ENCODE measurements at regions not wholly inside any gene's neighbourhood (a gene's known extent, or its start where the extent isn't known, plus 50 kb on each side); places are given as distances from the start of the nearest gene placed in this dataset.

DNA sequence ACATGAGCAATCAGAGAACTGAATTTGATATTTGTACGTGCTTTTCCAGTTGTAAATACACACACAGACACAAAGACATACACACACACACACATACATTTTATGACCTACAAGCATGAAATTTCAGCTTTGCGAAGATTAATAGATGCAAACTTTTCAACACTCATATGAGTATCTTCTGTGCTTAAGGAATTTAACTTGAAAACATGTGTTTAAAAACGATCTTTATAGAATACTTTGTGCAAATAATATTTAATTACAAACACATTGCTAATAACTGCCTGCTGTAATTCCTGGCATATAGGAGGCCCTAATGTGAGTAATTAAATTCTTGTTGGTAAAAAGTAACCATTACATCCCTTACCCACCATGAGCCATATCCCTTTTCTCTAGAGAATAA, 107.7 kb upstream of the PLSCR5 start:
- ChIA-PET POLR2A (no interaction called here), CTCF (no interaction called here)
- in situ Hi-C loops (cut with HindIII; ENCODE audit: low pct_unique_long_range_greater_than_20kb, low sequenced_read_pairs) (no loop called here), intact Hi-C loops (cut with micrococcal nuclease; ENCODE audit: unreplicated experiment) (no loop called here)
- TF ChIP-seq, protein P1, sequence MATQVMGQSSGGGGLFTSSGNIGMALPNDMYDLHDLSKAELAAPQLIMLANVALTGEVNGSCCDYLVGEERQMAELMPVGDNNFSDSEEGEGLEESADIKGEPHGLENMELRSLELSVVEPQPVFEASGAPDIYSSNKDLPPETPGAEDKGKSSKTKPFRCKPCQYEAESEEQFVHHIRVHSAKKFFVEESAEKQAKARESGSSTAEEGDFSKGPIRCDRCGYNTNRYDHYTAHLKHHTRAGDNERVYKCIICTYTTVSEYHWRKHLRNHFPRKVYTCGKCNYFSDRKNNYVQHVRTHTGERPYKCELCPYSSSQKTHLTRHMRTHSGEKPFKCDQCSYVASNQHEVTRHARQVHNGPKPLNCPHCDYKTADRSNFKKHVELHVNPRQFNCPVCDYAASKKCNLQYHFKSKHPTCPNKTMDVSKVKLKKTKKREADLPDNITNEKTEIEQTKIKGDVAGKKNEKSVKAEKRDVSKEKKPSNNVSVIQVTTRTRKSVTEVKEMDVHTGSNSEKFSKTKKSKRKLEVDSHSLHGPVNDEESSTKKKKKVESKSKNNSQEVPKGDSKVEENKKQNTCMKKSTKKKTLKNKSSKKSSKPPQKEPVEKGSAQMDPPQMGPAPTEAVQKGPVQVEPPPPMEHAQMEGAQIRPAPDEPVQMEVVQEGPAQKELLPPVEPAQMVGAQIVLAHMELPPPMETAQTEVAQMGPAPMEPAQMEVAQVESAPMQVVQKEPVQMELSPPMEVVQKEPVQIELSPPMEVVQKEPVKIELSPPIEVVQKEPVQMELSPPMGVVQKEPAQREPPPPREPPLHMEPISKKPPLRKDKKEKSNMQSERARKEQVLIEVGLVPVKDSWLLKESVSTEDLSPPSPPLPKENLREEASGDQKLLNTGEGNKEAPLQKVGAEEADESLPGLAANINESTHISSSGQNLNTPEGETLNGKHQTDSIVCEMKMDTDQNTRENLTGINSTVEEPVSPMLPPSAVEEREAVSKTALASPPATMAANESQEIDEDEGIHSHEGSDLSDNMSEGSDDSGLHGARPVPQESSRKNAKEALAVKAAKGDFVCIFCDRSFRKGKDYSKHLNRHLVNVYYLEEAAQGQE (IDR thresholded peaks at IDR 0.05; ENCODE audit: insufficient read depth in 1 of 2, low read depth in 2 of 2, low read length in 1 of 2) = no peak
- no peak for TF ChIP-seq SIN3A (IDR thresholded peaks at IDR 0.05; ENCODE audit: borderline replicate concordance, insufficient read depth, low read depth, low read length)
- TF ChIP-seq TCF7L2 (IDR thresholded peaks at IDR 0.05; ENCODE audit: low read depth, low read length) = no peak
- TF ChIP-seq, protein P2, sequence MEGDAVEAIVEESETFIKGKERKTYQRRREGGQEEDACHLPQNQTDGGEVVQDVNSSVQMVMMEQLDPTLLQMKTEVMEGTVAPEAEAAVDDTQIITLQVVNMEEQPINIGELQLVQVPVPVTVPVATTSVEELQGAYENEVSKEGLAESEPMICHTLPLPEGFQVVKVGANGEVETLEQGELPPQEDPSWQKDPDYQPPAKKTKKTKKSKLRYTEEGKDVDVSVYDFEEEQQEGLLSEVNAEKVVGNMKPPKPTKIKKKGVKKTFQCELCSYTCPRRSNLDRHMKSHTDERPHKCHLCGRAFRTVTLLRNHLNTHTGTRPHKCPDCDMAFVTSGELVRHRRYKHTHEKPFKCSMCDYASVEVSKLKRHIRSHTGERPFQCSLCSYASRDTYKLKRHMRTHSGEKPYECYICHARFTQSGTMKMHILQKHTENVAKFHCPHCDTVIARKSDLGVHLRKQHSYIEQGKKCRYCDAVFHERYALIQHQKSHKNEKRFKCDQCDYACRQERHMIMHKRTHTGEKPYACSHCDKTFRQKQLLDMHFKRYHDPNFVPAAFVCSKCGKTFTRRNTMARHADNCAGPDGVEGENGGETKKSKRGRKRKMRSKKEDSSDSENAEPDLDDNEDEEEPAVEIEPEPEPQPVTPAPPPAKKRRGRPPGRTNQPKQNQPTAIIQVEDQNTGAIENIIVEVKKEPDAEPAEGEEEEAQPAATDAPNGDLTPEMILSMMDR (IDR thresholded peaks at IDR 0.05) = no peak
- no peak for TF ChIP-seq POLR2AphosphoS5 (IDR thresholded peaks at IDR 0.05; ENCODE audit: low read depth, low read length)
- H3K4me1 ChIP-seq (ENCODE audit: control insufficient read depth, insufficient read depth, low read length) = no peaks in the 10 kb centered on the region
- no peak overlapping the region for H3K4me3 ChIP-seq (ENCODE audit: low read depth in 2 of 2, low read length in 2 of 2)
- no peak overlapping the region for H3K27ac ChIP-seq (ENCODE audit: low read length)
- ATAC-seq (no peak), DNase-seq (ENCODE audit: low read depth, low spot score) (no peak)
- no peaks in the 10 kb centered on the region for H3K27me3 ChIP-seq (ENCODE audit: control insufficient read depth, insufficient read depth, low read length)
- BruUV-seq (replicated peaks) = no TSS peak
- H3K36me3 ChIP-seq (ENCODE audit: control insufficient read depth, insufficient read depth, low read length) = no peaks in the 10 kb centered on the region
- H3K9me3 ChIP-seq (ENCODE audit: control insufficient read depth, insufficient read depth, low read depth, low read length) = no peaks in the 10 kb centered on the region

DNA sequence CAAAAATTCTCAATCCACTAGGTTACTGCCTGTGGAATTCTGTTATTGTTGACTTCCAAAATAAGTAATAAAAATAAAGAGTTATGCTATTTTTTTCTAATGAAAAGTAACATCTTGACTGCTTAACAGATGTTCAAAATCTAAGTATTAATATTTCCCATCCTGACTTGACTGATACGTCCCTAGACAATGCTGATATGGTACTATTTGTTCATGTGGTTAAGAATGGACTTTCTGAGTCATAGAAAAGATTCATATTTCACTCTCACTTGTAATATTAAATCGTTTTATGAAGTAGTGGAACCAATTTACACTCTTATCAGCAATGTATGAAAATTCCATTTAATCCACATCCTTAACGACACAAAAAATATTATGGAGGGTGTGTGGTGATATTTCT, 104.8 kb upstream of the PLSCR5 start:
- in situ Hi-C loops (cut with HindIII; ENCODE audit: low pct_unique_long_range_greater_than_20kb, low sequenced_read_pairs) = no loop called here
- no peak for TF ChIP-seq TCF7L2 (IDR thresholded peaks at IDR 0.05; ENCODE audit: low read depth, low read length)
- no peak for TF ChIP-seq POLR2AphosphoS5 (IDR thresholded peaks at IDR 0.05; ENCODE audit: low read depth, low read length)
- TF ChIP-seq, protein P2 (IDR thresholded peaks at IDR 0.05) = no peak
- TF ChIP-seq, protein P1 (IDR thresholded peaks at IDR 0.05; ENCODE audit: insufficient read depth in 1 of 2, low read depth in 2 of 2, low read length in 1 of 2) = no peak
- no peak for TF ChIP-seq SIN3A (IDR thresholded peaks at IDR 0.05; ENCODE audit: borderline replicate concordance, insufficient read depth, low read depth, low read length)
- DNase-seq (ENCODE audit: low read depth, low spot score) = no peak
- Histone ChIP-seq H3K27ac (ENCODE audit: low read length) (no peak overlapping the region), H3K9me3 (ENCODE audit: control insufficient read depth, insufficient read depth, low read depth, low read length) (no peaks in the 10 kb centered on the region), H3K27me3 (ENCODE audit: control insufficient read depth, insufficient read depth, low read length) (no peaks in the 10 kb centered on the region), H3K4me3 (ENCODE audit: low read depth in 2 of 2, low read length in 2 of 2) (no peak overlapping the region), H3K36me3 (ENCODE audit: control insufficient read depth, insufficient read depth, low read length) (no peaks in the 10 kb centered on the region), H3K4me1 (ENCODE audit: control insufficient read depth, insufficient read depth, low read length) (no peaks in the 10 kb centered on the region)
- ChIA-PET CTCF (no interaction called here), POLR2A (no interaction called here)
- intact Hi-C loops (cut with micrococcal nuclease; ENCODE audit: unreplicated experiment) = no loop called here
- no TSS peak for BruUV-seq (replicated peaks)
- no peak for ATAC-seq
